K562 (cell line): ENCODE measurements at regions not wholly inside any gene's neighbourhood (a gene's known extent, or its start where the extent isn't known, plus 50 kb on each side); places are given as distances from the start of the nearest gene placed in this dataset.

Experiments used
- HES1 ChIP-seq: fragments of 450-650 bp; IDR thresholded peaks from 2 replicates; pipeline ENCODE4 v1.6.1; 2016; ENCODE audit warnings: low read depth, mild to moderate bottlenecking, moderate library complexity
- MCM3 ChIP-seq: fragments of 450-650 bp; IDR thresholded peaks from 2 replicates; pipeline ENCODE4 v1.6.1; 2016
- RB1 ChIP-seq: fragments of 450-650 bp; IDR thresholded peaks from 2 replicates; pipeline ENCODE4 v1.6.1; 2017; ENCODE audit warnings: low read depth, mild to moderate bottlenecking
- TF ChIP-seq, protein P1 (sequence below): fragments of 450-650 bp; IDR thresholded peaks from 2 replicates; pipeline ENCODE4 v1.6.1; 2016; ENCODE audit warnings: mild to moderate bottlenecking, moderate library complexity

DNA sequence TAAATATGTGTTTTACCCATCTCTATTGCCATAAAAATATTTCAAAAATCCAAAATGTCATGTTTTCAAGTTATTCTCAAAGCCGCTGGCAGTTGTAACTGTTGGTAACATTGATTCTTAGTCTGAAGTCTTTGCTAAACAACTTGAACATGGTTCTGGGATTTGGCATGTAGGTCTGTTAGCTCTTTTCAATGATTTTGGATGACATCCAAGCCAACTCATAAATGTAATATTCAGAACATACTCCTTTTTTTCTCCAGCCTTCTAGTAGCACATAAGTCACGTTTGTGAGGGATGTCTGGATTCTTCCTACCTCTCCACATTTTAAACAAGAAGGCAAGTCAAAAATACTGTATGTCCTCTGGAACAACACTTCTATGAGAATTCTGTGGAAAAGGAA, 305.3 kb downstream of the PRR32 start (continued):
- TF ChIP-seq, protein P1, sequence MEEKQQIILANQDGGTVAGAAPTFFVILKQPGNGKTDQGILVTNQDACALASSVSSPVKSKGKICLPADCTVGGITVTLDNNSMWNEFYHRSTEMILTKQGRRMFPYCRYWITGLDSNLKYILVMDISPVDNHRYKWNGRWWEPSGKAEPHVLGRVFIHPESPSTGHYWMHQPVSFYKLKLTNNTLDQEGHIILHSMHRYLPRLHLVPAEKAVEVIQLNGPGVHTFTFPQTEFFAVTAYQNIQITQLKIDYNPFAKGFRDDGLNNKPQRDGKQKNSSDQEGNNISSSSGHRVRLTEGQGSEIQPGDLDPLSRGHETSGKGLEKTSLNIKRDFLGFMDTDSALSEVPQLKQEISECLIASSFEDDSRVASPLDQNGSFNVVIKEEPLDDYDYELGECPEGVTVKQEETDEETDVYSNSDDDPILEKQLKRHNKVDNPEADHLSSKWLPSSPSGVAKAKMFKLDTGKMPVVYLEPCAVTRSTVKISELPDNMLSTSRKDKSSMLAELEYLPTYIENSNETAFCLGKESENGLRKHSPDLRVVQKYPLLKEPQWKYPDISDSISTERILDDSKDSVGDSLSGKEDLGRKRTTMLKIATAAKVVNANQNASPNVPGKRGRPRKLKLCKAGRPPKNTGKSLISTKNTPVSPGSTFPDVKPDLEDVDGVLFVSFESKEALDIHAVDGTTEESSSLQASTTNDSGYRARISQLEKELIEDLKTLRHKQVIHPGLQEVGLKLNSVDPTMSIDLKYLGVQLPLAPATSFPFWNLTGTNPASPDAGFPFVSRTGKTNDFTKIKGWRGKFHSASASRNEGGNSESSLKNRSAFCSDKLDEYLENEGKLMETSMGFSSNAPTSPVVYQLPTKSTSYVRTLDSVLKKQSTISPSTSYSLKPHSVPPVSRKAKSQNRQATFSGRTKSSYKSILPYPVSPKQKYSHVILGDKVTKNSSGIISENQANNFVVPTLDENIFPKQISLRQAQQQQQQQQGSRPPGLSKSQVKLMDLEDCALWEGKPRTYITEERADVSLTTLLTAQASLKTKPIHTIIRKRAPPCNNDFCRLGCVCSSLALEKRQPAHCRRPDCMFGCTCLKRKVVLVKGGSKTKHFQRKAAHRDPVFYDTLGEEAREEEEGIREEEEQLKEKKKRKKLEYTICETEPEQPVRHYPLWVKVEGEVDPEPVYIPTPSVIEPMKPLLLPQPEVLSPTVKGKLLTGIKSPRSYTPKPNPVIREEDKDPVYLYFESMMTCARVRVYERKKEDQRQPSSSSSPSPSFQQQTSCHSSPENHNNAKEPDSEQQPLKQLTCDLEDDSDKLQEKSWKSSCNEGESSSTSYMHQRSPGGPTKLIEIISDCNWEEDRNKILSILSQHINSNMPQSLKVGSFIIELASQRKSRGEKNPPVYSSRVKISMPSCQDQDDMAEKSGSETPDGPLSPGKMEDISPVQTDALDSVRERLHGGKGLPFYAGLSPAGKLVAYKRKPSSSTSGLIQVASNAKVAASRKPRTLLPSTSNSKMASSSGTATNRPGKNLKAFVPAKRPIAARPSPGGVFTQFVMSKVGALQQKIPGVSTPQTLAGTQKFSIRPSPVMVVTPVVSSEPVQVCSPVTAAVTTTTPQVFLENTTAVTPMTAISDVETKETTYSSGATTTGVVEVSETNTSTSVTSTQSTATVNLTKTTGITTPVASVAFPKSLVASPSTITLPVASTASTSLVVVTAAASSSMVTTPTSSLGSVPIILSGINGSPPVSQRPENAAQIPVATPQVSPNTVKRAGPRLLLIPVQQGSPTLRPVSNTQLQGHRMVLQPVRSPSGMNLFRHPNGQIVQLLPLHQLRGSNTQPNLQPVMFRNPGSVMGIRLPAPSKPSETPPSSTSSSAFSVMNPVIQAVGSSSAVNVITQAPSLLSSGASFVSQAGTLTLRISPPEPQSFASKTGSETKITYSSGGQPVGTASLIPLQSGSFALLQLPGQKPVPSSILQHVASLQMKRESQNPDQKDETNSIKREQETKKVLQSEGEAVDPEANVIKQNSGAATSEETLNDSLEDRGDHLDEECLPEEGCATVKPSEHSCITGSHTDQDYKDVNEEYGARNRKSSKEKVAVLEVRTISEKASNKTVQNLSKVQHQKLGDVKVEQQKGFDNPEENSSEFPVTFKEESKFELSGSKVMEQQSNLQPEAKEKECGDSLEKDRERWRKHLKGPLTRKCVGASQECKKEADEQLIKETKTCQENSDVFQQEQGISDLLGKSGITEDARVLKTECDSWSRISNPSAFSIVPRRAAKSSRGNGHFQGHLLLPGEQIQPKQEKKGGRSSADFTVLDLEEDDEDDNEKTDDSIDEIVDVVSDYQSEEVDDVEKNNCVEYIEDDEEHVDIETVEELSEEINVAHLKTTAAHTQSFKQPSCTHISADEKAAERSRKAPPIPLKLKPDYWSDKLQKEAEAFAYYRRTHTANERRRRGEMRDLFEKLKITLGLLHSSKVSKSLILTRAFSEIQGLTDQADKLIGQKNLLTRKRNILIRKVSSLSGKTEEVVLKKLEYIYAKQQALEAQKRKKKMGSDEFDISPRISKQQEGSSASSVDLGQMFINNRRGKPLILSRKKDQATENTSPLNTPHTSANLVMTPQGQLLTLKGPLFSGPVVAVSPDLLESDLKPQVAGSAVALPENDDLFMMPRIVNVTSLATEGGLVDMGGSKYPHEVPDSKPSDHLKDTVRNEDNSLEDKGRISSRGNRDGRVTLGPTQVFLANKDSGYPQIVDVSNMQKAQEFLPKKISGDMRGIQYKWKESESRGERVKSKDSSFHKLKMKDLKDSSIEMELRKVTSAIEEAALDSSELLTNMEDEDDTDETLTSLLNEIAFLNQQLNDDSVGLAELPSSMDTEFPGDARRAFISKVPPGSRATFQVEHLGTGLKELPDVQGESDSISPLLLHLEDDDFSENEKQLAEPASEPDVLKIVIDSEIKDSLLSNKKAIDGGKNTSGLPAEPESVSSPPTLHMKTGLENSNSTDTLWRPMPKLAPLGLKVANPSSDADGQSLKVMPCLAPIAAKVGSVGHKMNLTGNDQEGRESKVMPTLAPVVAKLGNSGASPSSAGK = no peak
- no peak for TF ChIP-seq MCM3
- no peak for TF ChIP-seq RB1
- no peak for TF ChIP-seq HES1
